OCI-LY3 (cell line): ENCODE measurements at regions not wholly inside any gene's neighbourhood (a gene's known extent, or its start where the extent isn't known, plus 50 kb on each side); places are given as distances from the start of the nearest gene placed in this dataset.

Experiments
- EZH2phosphoT487 ChIP-seq: fragments of 200-600 bp; shearing (Covaris generic); IDR thresholded peaks from 2 replicates; pipeline ENCODE4 v1.6.1; 2018; ENCODE audit warnings: antibody characterized with exemption, mixed run types, low read depth
- TF ChIP-seq, protein P1 (sequence below): fragments of 200-600, 300-600 bp; sonication (generic); IDR thresholded peaks from 2 replicates; pipeline ENCODE4 v1.5.1; 2014; ENCODE audit warnings: antibody characterized with exemption, low read length, low read depth

DNA sequence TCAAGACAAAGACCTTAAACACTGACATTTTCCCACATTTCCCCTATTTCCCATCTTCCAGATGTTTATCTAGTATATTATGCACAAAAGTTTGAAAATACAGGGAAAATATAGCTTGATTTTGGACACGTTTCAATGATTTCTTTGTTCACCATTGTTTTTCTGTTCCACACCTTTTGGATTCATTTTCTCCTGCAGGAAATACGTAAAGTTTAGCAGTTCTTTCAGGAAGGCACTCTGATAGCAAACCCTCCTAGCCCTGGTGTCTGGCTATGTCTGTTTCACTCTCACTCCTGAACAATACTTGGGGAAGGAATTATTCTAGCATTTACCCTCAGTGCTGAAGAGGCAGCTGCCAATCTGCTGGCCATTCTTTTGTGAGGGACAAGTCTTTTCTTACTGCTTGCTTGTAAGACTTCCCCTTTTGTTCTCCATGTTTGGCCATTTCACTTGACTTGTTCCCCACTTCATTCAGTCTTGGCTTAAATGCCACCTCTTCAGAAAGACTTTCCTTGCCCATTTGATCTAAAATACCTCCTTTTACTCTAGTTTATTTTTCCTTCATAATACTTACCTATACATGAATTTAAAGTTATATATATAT is 195.4 kb downstream of the RNF152 start:
- TF ChIP-seq, protein P1, sequence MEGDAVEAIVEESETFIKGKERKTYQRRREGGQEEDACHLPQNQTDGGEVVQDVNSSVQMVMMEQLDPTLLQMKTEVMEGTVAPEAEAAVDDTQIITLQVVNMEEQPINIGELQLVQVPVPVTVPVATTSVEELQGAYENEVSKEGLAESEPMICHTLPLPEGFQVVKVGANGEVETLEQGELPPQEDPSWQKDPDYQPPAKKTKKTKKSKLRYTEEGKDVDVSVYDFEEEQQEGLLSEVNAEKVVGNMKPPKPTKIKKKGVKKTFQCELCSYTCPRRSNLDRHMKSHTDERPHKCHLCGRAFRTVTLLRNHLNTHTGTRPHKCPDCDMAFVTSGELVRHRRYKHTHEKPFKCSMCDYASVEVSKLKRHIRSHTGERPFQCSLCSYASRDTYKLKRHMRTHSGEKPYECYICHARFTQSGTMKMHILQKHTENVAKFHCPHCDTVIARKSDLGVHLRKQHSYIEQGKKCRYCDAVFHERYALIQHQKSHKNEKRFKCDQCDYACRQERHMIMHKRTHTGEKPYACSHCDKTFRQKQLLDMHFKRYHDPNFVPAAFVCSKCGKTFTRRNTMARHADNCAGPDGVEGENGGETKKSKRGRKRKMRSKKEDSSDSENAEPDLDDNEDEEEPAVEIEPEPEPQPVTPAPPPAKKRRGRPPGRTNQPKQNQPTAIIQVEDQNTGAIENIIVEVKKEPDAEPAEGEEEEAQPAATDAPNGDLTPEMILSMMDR = no peak
- TF ChIP-seq EZH2phosphoT487 = no peak
